B cell (primary cell): ENCODE measurements at regions not wholly inside any gene's neighbourhood (a gene's known extent, or its start where the extent isn't known, plus 50 kb on each side); places are given as distances from the start of the nearest gene placed in this dataset.

ENCODE experiments used
- ATAC-seq: fragments of 200-7000 bp; cut with Tn5 transposase; one replicate; pipeline ENCODE4 v1.10.0; 2021; ENCODE audit warnings: low read depth, mild to moderate bottlenecking, moderate number of reproducible peaks, moderate library complexity
- CTCF ChIA-PET: fragments of 350-600 bp; sonication (Branson Sonifier 250); formaldehyde crosslinking; loops from one replicate; lab custom pipeline; 2021; ENCODE audit warnings: antibody characterized with exemption, inconsistent platforms; lab: Charles Lee
- POLR2A ChIA-PET: fragments of 350-600 bp; sonication (Branson Sonifier 250); formaldehyde crosslinking; loops from one replicate; lab custom pipeline; 2021; ENCODE audit warnings: antibody characterized with exemption; lab: Charles Lee
- DNase-seq: peaks from one replicate; pipeline ENCODE4 v3.0.0; 2013
- H2AFZ ChIP-seq: 2 replicates; pipeline ENCODE4 v1.6.1; 2012; ENCODE audit warnings: mild to moderate bottlenecking, low read depth, low read length; ENCODE audit not compliant: insufficient read depth, poor library complexity, severe bottlenecking
- H3K27ac ChIP-seq, 2 donors: 1 replicate in 1 of 2; 2 replicates in 1 of 2; pipeline ENCODE4 v1.5.1; 2012 to 2013; ENCODE audit warnings: low read length in 2 of 2, mild to moderate bottlenecking in 2 of 2, moderate library complexity in 1 of 2
- H3K27me3 ChIP-seq, 4 experiments: fragments of 200-600 bp in 1 of 4; sonication (generic) in 1 of 4; replicated peaks in 1 of 4; 1 replicate in 2 of 4; 2 replicates in 2 of 4; pipeline versions ENCODE4 v1.6.1 to v1.7.0; 2013 to 2016; ENCODE audit warnings: low read length in 3 of 4, mild to moderate bottlenecking in 2 of 4, mixed read lengths in 1 of 4, moderate library complexity in 1 of 4; ENCODE audit not compliant: insufficient read depth in 4 of 4, control insufficient read depth in 3 of 4; ENCODE audit errors: control extremely low read depth in 1 of 4
- H3K36me3 ChIP-seq, 2 experiments: replicated peaks in 1 of 2; 1 replicate in 1 of 2; 2 replicates in 1 of 2; pipeline versions ENCODE4 v1.6.1 to v1.7.1; 2013; ENCODE audit warnings: low read length in 1 of 2; ENCODE audit not compliant: insufficient read depth in 2 of 2, control insufficient read depth in 1 of 2; ENCODE audit errors: control extremely low read depth in 1 of 2, extremely low read depth in 1 of 2
- H3K4me1 ChIP-seq, 2 donors: fragments of 200-600 bp in 1 of 2; sonication (generic) in 1 of 2; 1 replicate in 1 of 2; 2 replicates in 1 of 2; pipeline versions ENCODE4 v1.5.1 to v1.6.1; 2013 to 2017; ENCODE audit warnings: low read length in 2 of 2; ENCODE audit not compliant: control insufficient read depth in 2 of 2, insufficient read depth in 2 of 2
- H3K4me2 ChIP-seq: replicated peaks from 2 replicates; pipeline ENCODE3; 2012; ENCODE audit warnings: mild to moderate bottlenecking, low read depth, low read length; ENCODE audit not compliant: poor library complexity, severe bottlenecking
- H3K4me3 ChIP-seq, 5 experiments: fragments of 200-600 bp in 1 of 5; sonication (generic) in 1 of 5; 1 replicate in 3 of 5; 2 replicates in 2 of 5; pipeline versions ENCODE4 v1.5.1 to v1.7.0; 2011 to 2016; ENCODE audit warnings: low read length in 4 of 5, mild to moderate bottlenecking in 4 of 5, low read depth in 2 of 5, control low read depth in 1 of 5, moderate library complexity in 1 of 5; ENCODE audit not compliant: insufficient read depth in 1 of 5; ENCODE audit errors: control extremely low read depth in 1 of 5, extremely low read depth in 1 of 5
- H3K79me2 ChIP-seq: fragments of 200-600 bp; sonication (generic); one replicate; pipeline ENCODE4 v1.6.0; 2016; ENCODE audit warnings: low read length; ENCODE audit not compliant: control insufficient read depth, insufficient read depth
- H3K9ac ChIP-seq: fragments of 200-600 bp; sonication (generic); 2 replicates; pipeline ENCODE4 v1.6.1; 2017; ENCODE audit warnings: mild to moderate bottlenecking, low read length, moderate library complexity
- H3K9me3 ChIP-seq, 3 donors: one replicate each; pipeline versions ENCODE4 v1.6.1 to v1.7.1; 2013; ENCODE audit warnings: low read length in 2 of 3; ENCODE audit not compliant: control insufficient read depth in 2 of 3, insufficient read depth in 1 of 3; ENCODE audit errors: control extremely low read depth in 1 of 3
- H4K20me1 ChIP-seq: 2 replicates; pipeline ENCODE4 v1.6.0; 2012; ENCODE audit warnings: mild to moderate bottlenecking, low read length; ENCODE audit not compliant: insufficient read depth, control insufficient read depth, poor library complexity, severe bottlenecking
- H3K27ac Mint-ChIP-seq: one replicate; pipeline ENCODE4 v1.8.0; 2021; ENCODE audit warnings: mixed read lengths
- H3K27me3 Mint-ChIP-seq: one replicate; pipeline ENCODE4 v1.8.0; 2021; ENCODE audit warnings: mixed read lengths
- H3K4me1 Mint-ChIP-seq: one replicate; pipeline ENCODE4 v1.8.0; 2021; ENCODE audit warnings: mixed read lengths
- H3K4me3 Mint-ChIP-seq: one replicate; pipeline ENCODE4 v1.8.0; 2021; ENCODE audit warnings: mixed read lengths
- H3K9me3 Mint-ChIP-seq: one replicate; pipeline ENCODE4 v1.8.0; 2022; ENCODE audit warnings: mixed read lengths; ENCODE audit not compliant: insufficient read depth
- CTCF ChIP-seq: fragments of 200-600 bp; IDR thresholded peaks from one replicate; pipeline ENCODE4 v1.8.0; 2022; ENCODE audit warnings: antibody characterized with exemption, mild to moderate bottlenecking
- EZH2 ChIP-seq: IDR thresholded peaks from 2 replicates; pipeline ENCODE4 v1.6.1; 2012; ENCODE audit warnings: borderline replicate concordance, low read depth, mild to moderate bottlenecking, moderate library complexity, low read length; ENCODE audit not compliant: insufficient read depth, poor library complexity, severe bottlenecking
- WGBS: methylation state at CpG from one replicate; pipeline ENCODE4 v1.1.5; 2013; ENCODE audit warnings: missing lambda C conversion rate; ENCODE audit not compliant: insufficient coverage; 5-methylcytosine and 5-hydroxymethylcytosine counted together
- intact Hi-C: fragments of 100-400 bp; cut with micrococcal nuclease; formaldehyde crosslinking; loops from one replicate; pipeline ENCODE4 v1.10.0; 2022

- Mint-ChIP-seq H3K27me3 (no peaks in the 10 kb centered on the region), H3K4me3 (no peak overlapping the region), H3K9me3 (no peaks in the 10 kb centered on the region), H3K27ac (no peak overlapping the region), H3K4me1 (no peaks in the 10 kb centered on the region)
- intact Hi-C loops: no loop called here
- ChIA-PET CTCF (no interaction called here), POLR2A (no interaction called here)
- H3K9me3 ChIP-seq: peaks cover 0 to under 1% (median 0%) of the 10 kb centered on the region in 3 donors
- no peaks in the 10 kb centered on the region for H3K27me3 ChIP-seq
- no CpG with 5 or more reads among the region's 1 CpG for WGBS
- TF ChIP-seq EZH2: no peak
- TF ChIP-seq CTCF: no peak
- no peaks in the 10 kb centered on the region for H3K79me2 ChIP-seq
- H3K36me3 ChIP-seq: no peaks in the 10 kb centered on the region
- no peak overlapping the region for H2AFZ ChIP-seq
- ATAC-seq (no peak), DNase-seq (no peak)
- H3K4me2 ChIP-seq: no peak overlapping the region
- no peaks in the 10 kb centered on the region for H4K20me1 ChIP-seq
- no peak overlapping the region for H3K27ac ChIP-seq
- H3K4me3 ChIP-seq: no peak overlapping the region
- H3K9ac ChIP-seq: no peak overlapping the region
- no peaks in the 10 kb centered on the region for H3K4me1 ChIP-seq
Observed at GRCh38 chr3:78041486-78041885, 1001.6 kb downstream of the ROBO2 start.

- Mint-ChIP-seq H3K4me3 (no peak overlapping the region), H3K27ac (no peak overlapping the region), H3K4me1 (no peaks in the 10 kb centered on the region), H3K9me3 (no peaks in the 10 kb centered on the region), H3K27me3 (no peaks in the 10 kb centered on the region)
- CTCF ChIA-PET: no interaction called here
- 83% methylated on average over 4 of the region's 6 CpGs for WGBS
- Histone ChIP-seq H3K36me3 (no peaks in the 10 kb centered on the region), H3K4me3 (no peak overlapping the region), H3K4me2 (no peak overlapping the region), H3K27me3 (no peaks in the 10 kb centered on the region), H3K9ac (no peak overlapping the region), H3K4me1 (no peaks in the 10 kb centered on the region), H3K9me3 (no peaks in the 10 kb centered on the region), H2AFZ (no peak overlapping the region), H3K27ac (no peak overlapping the region), H4K20me1 (no peaks in the 10 kb centered on the region), H3K79me2 (no peaks in the 10 kb centered on the region)
- DNase-seq (no peak), ATAC-seq (no peak)
- TF ChIP-seq EZH2 (no peak), CTCF (no peak)
- POLR2A ChIA-PET: no interaction called here
- intact Hi-C loops: no loop called here
Observed at GRCh38 chr3:78046566-78046965, 1006.7 kb downstream of the ROBO2 start.
